SK-N-SH (cell line): ENCODE measurements at regions not wholly inside any gene's neighbourhood (a gene's known extent, or its start where the extent isn't known, plus 50 kb on each side); places are given as distances from the start of the nearest gene placed in this dataset.

ENCODE experiments used
- CHD2 ChIP-seq: fragments of 150-350 bp; IDR thresholded peaks from 2 replicates; pipeline ENCODE4 v1.6.1; 2018; ENCODE audit warnings: low read length; ENCODE audit not compliant: partially characterized antibody
- GABPA ChIP-seq: IDR thresholded peaks from 2 replicates; pipeline ENCODE4 v1.4.0; 2012; ENCODE audit warnings: low read depth, mild to moderate bottlenecking
- SMC3 ChIP-seq: IDR thresholded peaks from 2 replicates; pipeline ENCODE4 v1.6.1; 2012; ENCODE audit warnings: low read depth, low read length, improper control_type of control experiment
- TF ChIP-seq, protein P1 (sequence below): fragments of 200-600 bp; sonication (generic); IDR thresholded peaks from 2 replicates; pipeline ENCODE4 v1.6.1; 2017; ENCODE audit warnings: antibody characterized with exemption, mild to moderate bottlenecking, moderate library complexity

- TF ChIP-seq GABPA, result no peak
- TF ChIP-seq, protein P1, sequence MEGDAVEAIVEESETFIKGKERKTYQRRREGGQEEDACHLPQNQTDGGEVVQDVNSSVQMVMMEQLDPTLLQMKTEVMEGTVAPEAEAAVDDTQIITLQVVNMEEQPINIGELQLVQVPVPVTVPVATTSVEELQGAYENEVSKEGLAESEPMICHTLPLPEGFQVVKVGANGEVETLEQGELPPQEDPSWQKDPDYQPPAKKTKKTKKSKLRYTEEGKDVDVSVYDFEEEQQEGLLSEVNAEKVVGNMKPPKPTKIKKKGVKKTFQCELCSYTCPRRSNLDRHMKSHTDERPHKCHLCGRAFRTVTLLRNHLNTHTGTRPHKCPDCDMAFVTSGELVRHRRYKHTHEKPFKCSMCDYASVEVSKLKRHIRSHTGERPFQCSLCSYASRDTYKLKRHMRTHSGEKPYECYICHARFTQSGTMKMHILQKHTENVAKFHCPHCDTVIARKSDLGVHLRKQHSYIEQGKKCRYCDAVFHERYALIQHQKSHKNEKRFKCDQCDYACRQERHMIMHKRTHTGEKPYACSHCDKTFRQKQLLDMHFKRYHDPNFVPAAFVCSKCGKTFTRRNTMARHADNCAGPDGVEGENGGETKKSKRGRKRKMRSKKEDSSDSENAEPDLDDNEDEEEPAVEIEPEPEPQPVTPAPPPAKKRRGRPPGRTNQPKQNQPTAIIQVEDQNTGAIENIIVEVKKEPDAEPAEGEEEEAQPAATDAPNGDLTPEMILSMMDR, result no peak
- TF ChIP-seq CHD2, result no peak
- no peak for TF ChIP-seq SMC3
Measured at GRCh38 chr17:20925091-20925490, 117.7 kb downstream of the USP22 start.
